ENCODE measurements at regions not wholly inside any gene's neighbourhood (a gene's known extent, or its start where the extent isn't known, plus 50 kb on each side); places are given as distances from the start of the nearest gene placed in this dataset.

- TF ChIP-seq CTCF (conservative IDR thresholded peaks at IDR 0.05; ENCODE audit: low read depth) = no peak
- ChIA-PET CTCF (interaction anchor here (0.6 kb wide), 2 partner anchors 274 to 288 kb away, joined by 3 read pairs; no protein-coding TSS in a partner anchor), POLR2A (ENCODE audit: low non-redundant PET) (no interaction called here)
- H3K27ac ChIP-seq = no peak overlapping the region
- DNase-seq (ENCODE audit: low spot score) = no peak
These were observed 582.0 kb downstream of the TNS3 start for GRCh38 chr7:46999866-47000265.

GRCh38 chr7:46996972-46997371 is 584.9 kb downstream of the TNS3 start:
- no peak for DNase-seq (ENCODE audit: low spot score)
- ChIA-PET POLR2A (ENCODE audit: low non-redundant PET) (no interaction called here), CTCF (no interaction called here)
- H3K27ac ChIP-seq = no peak overlapping the region
- no peak for TF ChIP-seq CTCF (conservative IDR thresholded peaks at IDR 0.05; ENCODE audit: low read depth)

- ChIA-PET POLR2A (ENCODE audit: low non-redundant PET) (no interaction called here), CTCF (interaction anchor here (0.6 kb wide), 1 partner anchor 236 kb away, joined by 3 read pairs; no protein-coding TSS in a partner anchor)
- peak; percentile 44 for DNase-seq (ENCODE audit: low spot score)
- peak overlapping the region; percentile 77 for H3K27ac ChIP-seq
- no peak for TF ChIP-seq CTCF (conservative IDR thresholded peaks at IDR 0.05; ENCODE audit: low read depth)
These were observed 588.5 kb downstream of the TNS3 start for GRCh38 chr7:46993396-46993795.

- ChIA-PET CTCF (no interaction called here), POLR2A (ENCODE audit: low non-redundant PET) (no interaction called here)
- H3K27ac ChIP-seq = no peak overlapping the region
- DNase-seq (ENCODE audit: low spot score) = no peak
- TF ChIP-seq CTCF (conservative IDR thresholded peaks at IDR 0.05; ENCODE audit: low read depth) = no peak
These were observed 591.1 kb downstream of the TNS3 start for GRCh38 chr7:46990761-46991160.

GRCh38 chr7:46989247-46989646 is 592.7 kb downstream of the TNS3 start:
- CTCF ChIA-PET = no interaction called here
- TF ChIP-seq CTCF (conservative IDR thresholded peaks at IDR 0.05; ENCODE audit: low read depth) = no peak
- H3K27ac ChIP-seq = no peak overlapping the region
- POLR2A ChIA-PET (ENCODE audit: low non-redundant PET) = no interaction called here
- DNase-seq (ENCODE audit: low spot score) = no peak

GRCh38 chr7:46982928-46983327 is 599.0 kb downstream of the TNS3 start:
- CTCF ChIA-PET = no interaction called here
- DNase-seq (ENCODE audit: low spot score) = no peak
- no peak for TF ChIP-seq CTCF (conservative IDR thresholded peaks at IDR 0.05; ENCODE audit: low read depth)
- POLR2A ChIA-PET (ENCODE audit: low non-redundant PET) = no interaction called here
- no peak overlapping the region for H3K27ac ChIP-seq

- no peak for TF ChIP-seq CTCF (conservative IDR thresholded peaks at IDR 0.05; ENCODE audit: low read depth)
- POLR2A ChIA-PET (ENCODE audit: low non-redundant PET) = no interaction called here
- CTCF ChIA-PET = no interaction called here
- no peak for DNase-seq (ENCODE audit: low spot score)
- H3K27ac ChIP-seq = no peak overlapping the region
These were observed 602.5 kb downstream of the TNS3 start for GRCh38 chr7:46979439-46979838.

All from RWPE1 (cell line).